ENCODE measurements at regions not wholly inside any gene's neighbourhood (a gene's known extent, or its start where the extent isn't known, plus 50 kb on each side); places are given as distances from the start of the nearest gene placed in this dataset.
A peak's percentile ranks its signal among the peaks of the same experiment; 100 is the strongest.

- H3K27me3 ChIP-seq (ENCODE audit: control insufficient read depth, insufficient read depth, low read length), result no peaks in the 10 kb centered on the region
- no peak overlapping the region for H3K27ac Mint-ChIP-seq
- ATAC-seq (ENCODE audit: low read depth in 2 of 2) (no peak), DNase-seq (no peak)
- no peak overlapping the region for H3K4me3 ChIP-seq (ENCODE audit: low read depth, low read length)
- H3K9me3 Mint-ChIP-seq, result peaks cover 0 to 2% (median 0%) of the 10 kb centered on the region in 7 donors
- no peaks in the 10 kb centered on the region for H3K36me3 Mint-ChIP-seq
- H3K9me3 ChIP-seq (ENCODE audit: control insufficient read depth in 2 of 2, low read length in 2 of 2), result no peaks in the 10 kb centered on the region
- H3K27ac ChIP-seq (ENCODE audit: insufficient read depth, low read length, poor library complexity, severe bottlenecking), result no peak overlapping the region
- no peaks in the 10 kb centered on the region for H3K4me1 ChIP-seq (ENCODE audit: control insufficient read depth, insufficient read depth, low read length, poor library complexity, severe bottlenecking)
- H3K27me3 Mint-ChIP-seq, result peaks cover 4% of the 10 kb centered on the region
- peak overlapping the region in 1 of 4 donors; percentile 86 for H3K4me3 Mint-ChIP-seq
- H3K4me1 Mint-ChIP-seq, result peaks cover 0 to 2% (median 0%) of the 10 kb centered on the region in 4 donors
- no peaks in the 10 kb centered on the region for H3K36me3 ChIP-seq (ENCODE audit: control insufficient read depth, insufficient read depth, low read length)
Observed at GRCh38 chr16:9257843-9258242, 166.4 kb downstream of the HAPSTR1 start.

- Mint-ChIP-seq H3K4me1 (peaks cover 0 to 2% (median 0%) of the 10 kb centered on the region in 4 donors), H3K27me3 (peaks cover 3% of the 10 kb centered on the region)
- DNase-seq, result peak in 1 of 3 donors; percentile 32
Observed at GRCh38 chr16:9258423-9259051, 167.1 kb downstream of the HAPSTR1 start.

GRCh38 chr16:9259914-9260608, 168.6 kb downstream of the HAPSTR1 start:
- no peak overlapping the region for H3K4me3 ChIP-seq (ENCODE audit: low read depth, low read length)
- Mint-ChIP-seq H3K27ac (no peak overlapping the region), H3K36me3 (no peaks in the 10 kb centered on the region), H3K4me1 (peaks cover 0 to 2% (median 0%) of the 10 kb centered on the region in 4 donors), H3K4me3 (no peak overlapping the region), H3K9me3 (peaks cover 0 to 2% (median 0%) of the 10 kb centered on the region in 7 donors), H3K27me3 (peaks cover 4% of the 10 kb centered on the region)
- no peak for ATAC-seq (ENCODE audit: low read depth in 2 of 2)
- H3K27me3 ChIP-seq (ENCODE audit: control insufficient read depth, insufficient read depth, low read length), result no peaks in the 10 kb centered on the region
- no peaks in the 10 kb centered on the region for H3K9me3 ChIP-seq (ENCODE audit: control insufficient read depth in 2 of 2, low read length in 2 of 2)
- H3K36me3 ChIP-seq (ENCODE audit: control insufficient read depth, insufficient read depth, low read length), result no peaks in the 10 kb centered on the region
- no peak for DNase-seq
- H3K27ac ChIP-seq (ENCODE audit: insufficient read depth, low read length, poor library complexity, severe bottlenecking), result no peak overlapping the region
- no peaks in the 10 kb centered on the region for H3K4me1 ChIP-seq (ENCODE audit: control insufficient read depth, insufficient read depth, low read length, poor library complexity, severe bottlenecking)

More at GRCh38 chr16:9258423-9259051, 167.1 kb downstream of the HAPSTR1 start:
- H3K27me3 ChIP-seq (ENCODE audit: control insufficient read depth, insufficient read depth, low read length), result no peaks in the 10 kb centered on the region
- no peaks in the 10 kb centered on the region for H3K36me3 ChIP-seq (ENCODE audit: control insufficient read depth, insufficient read depth, low read length)
- H3K27ac Mint-ChIP-seq, result no peak overlapping the region
- peaks cover 0 to 2% (median 0%) of the 10 kb centered on the region in 7 donors for H3K9me3 Mint-ChIP-seq
- no peak overlapping the region for H3K4me3 Mint-ChIP-seq
- no peaks in the 10 kb centered on the region for H3K4me1 ChIP-seq (ENCODE audit: control insufficient read depth, insufficient read depth, low read length, poor library complexity, severe bottlenecking)
- no peaks in the 10 kb centered on the region for H3K9me3 ChIP-seq (ENCODE audit: control insufficient read depth in 2 of 2, low read length in 2 of 2)
- ATAC-seq (ENCODE audit: low read depth in 2 of 2), result no peak
- no peak overlapping the region for H3K27ac ChIP-seq (ENCODE audit: insufficient read depth, low read length, poor library complexity, severe bottlenecking)
- H3K36me3 Mint-ChIP-seq, result no peaks in the 10 kb centered on the region
- H3K4me3 ChIP-seq (ENCODE audit: low read depth, low read length), result no peak overlapping the region

GRCh38 chr16:9260666-9261065, 169.2 kb downstream of the HAPSTR1 start:
- Histone ChIP-seq H3K36me3 (ENCODE audit: control insufficient read depth, insufficient read depth, low read length) (no peaks in the 10 kb centered on the region), H3K4me1 (ENCODE audit: control insufficient read depth, insufficient read depth, low read length, poor library complexity, severe bottlenecking) (no peaks in the 10 kb centered on the region), H3K27ac (ENCODE audit: insufficient read depth, low read length, poor library complexity, severe bottlenecking) (no peak overlapping the region), H3K4me3 (ENCODE audit: low read depth, low read length) (no peak overlapping the region), H3K9me3 (ENCODE audit: control insufficient read depth in 2 of 2, low read length in 2 of 2) (no peaks in the 10 kb centered on the region), H3K27me3 (ENCODE audit: control insufficient read depth, insufficient read depth, low read length) (no peaks in the 10 kb centered on the region)
- Mint-ChIP-seq H3K9me3 (peaks cover 0 to 2% (median 0%) of the 10 kb centered on the region in 7 donors), H3K36me3 (no peaks in the 10 kb centered on the region), H3K27me3 (peaks cover 4% of the 10 kb centered on the region), H3K4me3 (no peak overlapping the region), H3K4me1 (peaks cover 0 to 2% (median 0%) of the 10 kb centered on the region in 4 donors), H3K27ac (no peak overlapping the region)
- DNase-seq (no peak), ATAC-seq (ENCODE audit: low read depth in 2 of 2) (no peak)

DNA sequence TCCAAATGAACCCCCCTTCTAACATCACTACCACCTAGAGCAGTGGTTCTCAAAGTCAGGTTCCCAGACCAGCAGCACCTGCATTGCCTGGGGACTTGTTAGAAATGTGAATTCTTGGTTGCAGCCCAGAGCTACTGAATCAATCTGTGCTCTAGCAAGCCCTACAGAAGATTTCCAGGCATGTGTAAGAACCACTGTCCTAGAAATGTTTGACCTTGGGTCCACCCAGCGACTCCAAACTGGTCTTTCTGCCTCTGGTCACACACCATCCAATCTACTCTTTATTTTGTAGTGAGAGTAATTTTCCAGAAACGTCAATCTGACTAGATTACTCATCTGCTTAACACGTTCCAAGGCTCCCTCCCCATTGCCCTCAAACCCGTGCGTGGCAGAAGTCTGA, 169.9 kb downstream of the HAPSTR1 start:
- Mint-ChIP-seq H3K4me3 (no peak overlapping the region), H3K4me1 (peaks cover 0 to 2% (median 0%) of the 10 kb centered on the region in 4 donors), H3K27ac (no peak overlapping the region), H3K27me3 (peaks cover 4% of the 10 kb centered on the region), H3K9me3 (peaks cover 0 to 2% (median 0%) of the 10 kb centered on the region in 7 donors), H3K36me3 (no peaks in the 10 kb centered on the region)
- no peaks in the 10 kb centered on the region for H3K36me3 ChIP-seq (ENCODE audit: control insufficient read depth, insufficient read depth, low read length)
- ATAC-seq (ENCODE audit: low read depth in 2 of 2) (no peak), DNase-seq (no peak)
- H3K27ac ChIP-seq (ENCODE audit: insufficient read depth, low read length, poor library complexity, severe bottlenecking), result no peak overlapping the region
- no peaks in the 10 kb centered on the region for H3K9me3 ChIP-seq (ENCODE audit: control insufficient read depth in 2 of 2, low read length in 2 of 2)
- H3K4me3 ChIP-seq (ENCODE audit: low read depth, low read length), result no peak overlapping the region
- no peaks in the 10 kb centered on the region for H3K4me1 ChIP-seq (ENCODE audit: control insufficient read depth, insufficient read depth, low read length, poor library complexity, severe bottlenecking)
- H3K27me3 ChIP-seq (ENCODE audit: control insufficient read depth, insufficient read depth, low read length), result no peaks in the 10 kb centered on the region

GRCh38 chr16:9262941-9263715, 171.7 kb downstream of the HAPSTR1 start:
- no peaks in the 10 kb centered on the region for H3K4me1 ChIP-seq (ENCODE audit: control insufficient read depth, insufficient read depth, low read length, poor library complexity, severe bottlenecking)
- Mint-ChIP-seq H3K4me3 (no peak overlapping the region), H3K9me3 (peaks cover 0 to 4% (median 0%) of the 10 kb centered on the region in 7 donors), H3K36me3 (no peaks in the 10 kb centered on the region), H3K4me1 (peaks cover 0 to 2% (median 0%) of the 10 kb centered on the region in 4 donors), H3K27me3 (peaks cover 4% of the 10 kb centered on the region), H3K27ac (no peak overlapping the region)
- no peaks in the 10 kb centered on the region for H3K27me3 ChIP-seq (ENCODE audit: control insufficient read depth, insufficient read depth, low read length)
- no peaks in the 10 kb centered on the region for H3K9me3 ChIP-seq (ENCODE audit: control insufficient read depth in 2 of 2, low read length in 2 of 2)
- no peaks in the 10 kb centered on the region for H3K36me3 ChIP-seq (ENCODE audit: control insufficient read depth, insufficient read depth, low read length)
- ATAC-seq (ENCODE audit: low read depth in 2 of 2) (no peak), DNase-seq (no peak)
- no peak overlapping the region for H3K27ac ChIP-seq (ENCODE audit: insufficient read depth, low read length, poor library complexity, severe bottlenecking)
- H3K4me3 ChIP-seq (ENCODE audit: low read depth, low read length), result no peak overlapping the region

DNA sequence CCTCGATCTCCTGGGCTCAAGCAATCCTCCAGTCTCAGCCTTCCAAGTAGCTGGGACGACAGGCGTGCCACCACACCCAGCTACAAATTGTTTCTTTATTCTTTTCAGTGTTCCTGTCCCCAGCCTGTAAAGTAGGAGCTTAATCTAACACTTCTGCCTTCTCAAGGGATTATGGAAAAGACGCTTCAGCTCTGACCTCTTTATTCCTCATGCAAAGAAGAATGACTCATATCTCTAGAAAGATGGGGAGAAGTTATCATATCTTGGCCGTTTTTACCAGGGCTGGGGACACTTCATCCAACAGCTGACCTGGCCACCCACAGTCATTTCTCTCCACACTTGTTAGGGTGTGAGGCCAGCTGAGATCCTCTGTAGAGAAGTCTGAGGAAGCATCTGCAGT, 172.6 kb downstream of the HAPSTR1 start:
- DNase-seq (no peak), ATAC-seq (ENCODE audit: low read depth in 2 of 2) (no peak)
- Mint-ChIP-seq H3K4me1 (no peaks in the 10 kb centered on the region), H3K27me3 (peaks cover 4% of the 10 kb centered on the region), H3K36me3 (no peaks in the 10 kb centered on the region), H3K4me3 (no peak overlapping the region), H3K9me3 (peaks cover 0 to 4% (median 0%) of the 10 kb centered on the region in 7 donors), H3K27ac (no peak overlapping the region)
- H3K9me3 ChIP-seq (ENCODE audit: control insufficient read depth in 2 of 2, low read length in 2 of 2), result no peaks in the 10 kb centered on the region
- no peaks in the 10 kb centered on the region for H3K36me3 ChIP-seq (ENCODE audit: control insufficient read depth, insufficient read depth, low read length)
- no peaks in the 10 kb centered on the region for H3K27me3 ChIP-seq (ENCODE audit: control insufficient read depth, insufficient read depth, low read length)
- no peaks in the 10 kb centered on the region for H3K4me1 ChIP-seq (ENCODE audit: control insufficient read depth, insufficient read depth, low read length, poor library complexity, severe bottlenecking)
- H3K4me3 ChIP-seq (ENCODE audit: low read depth, low read length), result no peak overlapping the region
- H3K27ac ChIP-seq (ENCODE audit: insufficient read depth, low read length, poor library complexity, severe bottlenecking), result no peak overlapping the region
